Stimulated activated CD4-positive, alpha-beta T cell treated with anti-CD3 and anti-CD28 coated beads, TNF-alpha, amount 100 ng/mL, for 24 hours (primary cell): ENCODE measurements at regions not wholly inside any gene's neighbourhood (a gene's known extent, or its start where the extent isn't known, plus 50 kb on each side); places are given as distances from the start of the nearest gene placed in this dataset.
"Not testable (repeated sequence)": the region's sequence is repeated elsewhere in the genome, so short reads cannot be mapped to it uniquely, and the experiment has no call there.

Experiments
- DNase-seq, 3 experiments: peaks; one replicate each; pipeline ENCODE4 v3.0.0-alpha.2; 2020; ENCODE audit warnings: low read depth in 3 of 3

GRCh38 chr15:77944002-77944867, 133.3 kb downstream of the TBC1D2B start:
- peak in 2 of 3 experiments; percentile 21 to 52 for DNase-seq

DNA sequence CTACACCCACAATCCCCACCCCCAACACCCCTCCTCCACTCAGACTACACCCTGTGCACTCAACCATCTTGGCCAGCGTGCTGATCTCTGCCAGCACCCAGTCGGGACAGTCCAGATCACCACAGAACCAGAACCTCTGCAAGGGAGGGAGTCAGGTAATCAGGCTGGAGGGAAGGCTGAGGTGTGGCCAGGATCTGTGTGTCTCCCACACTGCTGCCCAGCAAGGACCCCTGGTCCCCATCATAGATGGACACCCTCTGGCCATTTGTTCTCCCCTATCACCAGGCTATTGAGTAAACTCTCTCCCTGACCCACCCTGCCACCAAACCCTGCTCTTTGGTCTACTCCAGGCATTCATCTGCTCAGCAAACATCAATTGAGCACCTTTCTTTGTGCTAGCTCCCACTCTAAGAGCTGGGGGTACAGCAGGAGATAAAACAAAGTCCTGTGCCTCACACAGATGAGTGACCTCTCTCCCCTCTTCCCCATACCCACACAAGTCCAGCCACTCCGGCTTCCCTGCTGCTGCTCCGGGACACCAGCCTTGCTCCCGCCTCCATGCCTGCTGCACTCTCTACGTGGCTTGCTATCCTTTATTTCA, 134.8 kb downstream of the TBC1D2B start:
- no peak for DNase-seq

GRCh38 chr15:77941090-77941827, 136.3 kb downstream of the TBC1D2B start:
- not testable (repeated sequence) for DNase-seq

DNA sequence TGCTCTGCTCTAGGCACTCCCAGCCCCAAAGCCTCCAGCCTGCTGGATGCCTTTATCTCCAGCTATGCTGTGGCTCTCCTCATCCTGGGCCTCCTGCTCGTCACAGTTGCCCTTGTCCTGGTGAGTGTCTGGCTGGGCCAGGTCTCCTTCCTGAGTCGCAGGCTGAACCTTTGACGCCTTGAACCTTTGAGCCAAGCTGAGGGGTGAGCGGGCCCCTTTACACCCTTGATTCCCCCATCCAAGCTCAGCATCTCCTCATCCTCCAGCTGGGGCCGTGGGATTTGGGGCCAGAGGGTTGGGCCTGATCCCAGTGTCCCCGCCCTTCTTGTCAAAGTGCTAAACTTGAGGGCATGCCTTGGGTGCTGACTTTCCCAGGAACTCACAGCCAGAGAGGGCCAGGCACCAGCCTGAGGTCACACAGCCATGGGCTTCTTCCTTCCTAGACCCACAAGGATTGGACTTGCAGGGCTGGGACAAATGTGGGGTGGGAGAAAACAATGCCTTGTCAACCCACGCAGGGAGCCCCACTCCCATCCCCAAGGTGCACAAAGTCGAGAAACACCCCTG, 137.0 kb downstream of the TBC1D2B start:
- DNase-seq, result no peak

GRCh38 chr15:77939851-77940250, 137.7 kb downstream of the TBC1D2B start:
- no peak for DNase-seq

GRCh38 chr15:77939026-77939425, 138.5 kb downstream of the TBC1D2B start:
- DNase-seq, result not testable (repeated sequence)

GRCh38 chr15:77938546-77938945, 139.0 kb downstream of the TBC1D2B start:
- not testable (repeated sequence) for DNase-seq

DNA sequence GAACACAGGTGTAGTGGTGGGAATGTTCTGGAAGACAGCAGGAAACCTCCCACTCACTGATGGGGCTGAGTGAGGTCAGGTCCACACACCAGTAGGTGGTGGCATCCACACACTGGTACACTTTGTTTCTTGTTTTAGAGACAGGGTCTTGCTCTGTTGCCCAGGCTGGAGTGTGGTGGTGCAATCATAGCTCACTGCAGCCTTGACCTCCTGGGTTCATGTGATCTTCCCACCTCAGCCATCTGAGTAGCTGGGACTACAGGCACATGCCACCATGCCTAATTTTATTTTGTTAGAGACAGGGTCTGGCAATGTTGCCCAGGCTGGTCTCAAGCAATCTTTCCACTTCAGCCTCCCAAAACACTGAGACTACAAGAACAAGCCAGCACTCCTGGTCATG, 140.9 kb downstream of the TBC1D2B start:
- not testable (repeated sequence) for DNase-seq

DNA sequence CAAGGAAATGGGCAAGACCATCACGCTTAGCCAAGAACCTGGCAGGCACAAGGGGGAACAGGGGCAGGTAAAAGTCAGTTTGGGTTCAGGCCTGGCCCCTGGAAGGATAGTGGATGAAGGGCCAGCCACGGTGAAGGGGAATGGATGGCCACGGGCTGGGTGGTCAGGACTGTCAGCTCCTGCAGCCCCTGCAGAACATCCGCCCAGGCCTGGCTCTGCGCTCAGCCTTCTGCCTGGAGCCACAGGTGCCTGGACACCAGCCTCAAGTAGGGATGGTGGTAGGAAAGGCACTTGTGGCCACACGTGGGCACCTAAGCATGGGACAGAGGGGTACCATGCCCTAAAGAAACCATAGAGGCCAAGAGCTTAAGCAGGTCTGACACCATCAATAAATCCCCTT, 143.0 kb downstream of the TBC1D2B start:
- DNase-seq, result not testable (repeated sequence)

GRCh38 chr15:77930907-77931306, 146.6 kb downstream of the TBC1D2B start:
- not testable (repeated sequence) for DNase-seq

DNA sequence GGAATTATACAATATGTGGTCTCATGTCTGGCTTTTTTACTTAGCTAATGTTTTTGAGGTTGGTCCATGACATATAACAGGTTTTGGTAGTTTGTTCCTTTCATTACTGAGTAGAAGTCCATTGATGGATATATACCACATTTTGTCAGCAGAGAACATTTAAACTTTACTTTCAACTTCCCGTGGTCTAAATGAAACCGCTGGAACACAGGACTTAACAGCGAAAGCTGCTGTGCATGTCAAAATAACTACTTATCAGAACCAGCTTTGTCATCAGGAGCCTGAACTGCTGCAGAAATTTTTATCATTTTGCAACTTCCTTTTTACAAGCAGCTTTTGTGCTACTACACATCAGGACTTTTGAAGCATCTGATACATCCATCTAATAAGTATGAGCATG, 147.0 kb downstream of the TBC1D2B start:
- DNase-seq, result not testable (repeated sequence)

DNA sequence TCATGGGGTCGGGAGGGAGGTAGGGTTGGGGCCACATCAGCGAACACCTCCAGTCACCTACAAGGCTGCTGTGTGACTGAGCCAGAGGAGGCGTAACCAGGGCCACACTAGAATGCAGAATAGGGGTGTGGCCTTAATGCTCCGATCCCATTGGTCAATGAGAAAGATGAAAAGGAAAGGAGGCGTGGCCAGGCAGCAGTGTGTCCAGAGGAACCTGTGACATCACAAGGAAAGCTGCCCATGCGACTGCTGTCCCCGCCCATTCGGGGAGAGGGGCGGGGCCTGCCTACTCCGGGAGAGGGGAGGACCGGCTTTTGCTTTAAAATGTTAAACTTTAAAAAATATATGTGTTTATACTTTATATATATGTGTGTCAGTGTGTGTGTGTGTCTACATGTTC, 150.7 kb downstream of the TBC1D2B start:
- DNase-seq, result not testable (repeated sequence)

DNA sequence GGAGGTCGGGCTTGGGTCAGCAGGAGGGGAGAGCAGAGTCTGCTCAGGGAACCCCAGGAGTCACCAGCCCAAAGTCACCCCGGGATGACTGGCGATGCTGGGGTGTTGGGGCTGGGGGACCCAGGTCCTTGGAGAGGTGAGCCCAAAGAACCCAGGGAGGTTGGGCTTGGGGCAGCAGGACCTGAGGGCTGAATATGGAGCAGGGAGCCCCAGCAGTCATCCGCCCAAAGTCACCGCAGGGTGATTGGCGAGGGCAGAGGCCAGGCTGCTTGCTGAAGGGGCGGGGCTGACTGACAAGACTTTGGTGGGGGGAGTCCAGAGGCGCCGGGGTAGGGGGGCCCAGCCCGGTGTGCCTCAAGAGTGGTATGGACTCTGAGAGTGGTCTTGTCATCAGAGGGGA, 151.2 kb downstream of the TBC1D2B start:
- DNase-seq, result not testable (repeated sequence)

- not testable (repeated sequence) for DNase-seq
Observed at GRCh38 chr15:77925101-77925500, 152.4 kb downstream of the TBC1D2B start.

GRCh38 chr15:77921664-77922063, 155.8 kb downstream of the TBC1D2B start:
- DNase-seq, result no peak

GRCh38 chr15:77916966-77917635, 160.4 kb downstream of the TBC1D2B start:
- not testable (repeated sequence) for DNase-seq

GRCh38 chr15:77915961-77916330, 161.6 kb downstream of the TBC1D2B start:
- not testable (repeated sequence) for DNase-seq

- DNase-seq, result no peak
Observed at GRCh38 chr15:77915261-77915960, 162.1 kb downstream of the TBC1D2B start.

DNA sequence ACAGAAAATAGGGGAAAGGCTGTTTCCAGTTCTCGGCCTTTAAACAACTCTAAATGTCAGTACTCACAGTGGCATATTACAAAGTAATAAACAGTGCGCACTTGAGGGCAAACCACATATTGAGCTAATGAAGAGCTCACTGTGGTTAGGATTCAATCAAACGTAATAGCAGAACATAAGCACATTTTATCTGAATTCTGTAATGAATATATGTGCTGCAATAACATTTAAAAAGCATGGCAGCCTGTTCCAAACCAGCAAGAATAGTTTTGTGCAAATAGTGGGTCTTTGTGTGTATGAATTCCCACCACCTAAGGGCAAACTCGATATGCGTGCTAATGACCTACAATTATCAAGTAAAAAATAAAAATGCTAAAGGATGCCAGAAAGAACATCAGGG, 163.0 kb downstream of the TBC1D2B start:
- DNase-seq, result not testable (repeated sequence)

DNA sequence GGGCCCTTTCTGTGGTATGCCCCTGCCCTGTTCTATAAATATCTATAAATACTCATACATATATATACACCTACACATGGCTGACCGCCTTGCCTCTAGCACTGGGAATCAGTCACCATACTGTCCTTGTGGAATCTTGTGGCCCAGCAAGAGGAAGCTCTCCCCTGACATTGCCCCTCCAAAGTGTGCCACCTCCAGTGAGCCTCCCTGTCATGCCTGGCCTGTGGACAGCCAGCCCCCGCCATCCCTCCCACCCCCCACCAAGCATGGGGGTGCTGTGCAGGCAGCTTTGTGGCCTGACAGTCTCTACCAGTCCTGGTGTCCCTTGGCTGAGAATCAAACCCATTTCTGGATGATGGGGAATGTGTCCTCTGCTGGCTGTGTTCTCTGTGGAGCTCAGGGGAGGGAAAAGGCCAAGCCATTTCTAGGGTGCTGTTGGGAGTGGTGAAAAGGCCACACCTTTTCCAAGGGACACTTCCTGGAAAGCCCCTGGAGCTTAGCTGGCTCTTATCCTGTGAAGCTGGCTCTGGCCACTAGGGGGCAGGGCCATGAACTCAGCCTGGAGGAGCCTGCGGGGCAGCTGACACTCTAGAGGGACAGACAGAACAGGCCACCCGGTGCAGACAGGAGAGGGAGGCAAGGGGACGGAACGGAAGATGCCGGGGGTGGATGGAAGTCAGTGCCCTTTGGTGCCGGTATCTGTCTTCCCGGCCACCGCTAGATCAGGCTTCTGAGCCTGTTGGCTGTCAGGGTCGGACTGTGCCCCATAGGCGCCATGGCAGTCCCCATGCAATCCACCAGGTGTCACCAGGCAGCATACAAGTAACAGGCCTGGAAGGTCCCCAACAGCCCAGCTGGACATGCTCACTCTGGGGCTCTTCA, 167.2 kb downstream of the TBC1D2B start:
- DNase-seq, result peak; percentile 48 to 75 (median 55)
